Loucy (cell line): ENCODE measurements at regions not wholly inside any gene's neighbourhood (a gene's known extent, or its start where the extent isn't known, plus 50 kb on each side); places are given as distances from the start of the nearest gene placed in this dataset.

Experiments used
- CTCF ChIP-seq: fragments of 200-600 bp; sonication (generic); conservative IDR thresholded peaks from 2 replicates; pipeline ENCODE4 v1.5.1; 2014; ENCODE audit warnings: mild to moderate bottlenecking, antibody characterized with exemption, low read length
- EZH2phosphoT487 ChIP-seq: fragments of 200-600 bp; IDR thresholded peaks from 2 replicates; pipeline ENCODE4 v1.6.1; 2018; ENCODE audit warnings: antibody characterized with exemption, mild to moderate bottlenecking, moderate library complexity, borderline replicate concordance

DNA sequence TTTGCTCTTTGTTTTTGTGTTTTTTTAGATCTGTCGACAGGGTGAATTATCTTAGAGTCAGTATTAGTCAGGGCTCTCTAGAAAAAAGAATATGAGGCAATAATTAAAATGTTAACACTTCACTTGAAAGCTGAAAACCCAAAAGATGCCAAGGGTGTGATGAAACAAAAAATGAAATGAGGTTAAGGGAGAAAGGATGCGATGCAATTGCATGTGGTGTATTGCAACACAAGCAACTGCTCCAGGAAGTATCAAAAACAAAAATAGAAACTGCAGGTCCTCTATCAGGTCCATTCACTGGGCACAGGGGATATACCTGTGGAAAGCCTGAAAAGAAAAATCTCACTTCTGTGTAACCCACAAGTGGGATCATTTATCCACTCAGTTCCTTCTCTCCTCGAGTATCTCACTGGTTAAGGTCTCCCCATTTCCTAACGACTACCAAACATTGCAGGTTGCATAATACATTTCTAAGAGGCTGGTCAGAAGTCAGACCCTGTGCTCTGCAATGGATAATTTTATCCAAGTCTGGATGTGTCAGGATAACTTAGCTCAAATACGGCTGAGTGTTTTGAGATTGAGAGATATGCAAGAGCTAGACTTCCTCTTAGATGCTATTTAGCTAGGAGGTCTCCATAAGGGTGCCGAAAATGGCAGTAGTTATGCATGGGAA lies 257.7 kb upstream of the GJE1 start:
- TF ChIP-seq CTCF (no peak), EZH2phosphoT487 (no peak)
